K562 (cell line): ENCODE measurements at regions not wholly inside any gene's neighbourhood (a gene's known extent, or its start where the extent isn't known, plus 50 kb on each side); places are given as distances from the start of the nearest gene placed in this dataset.

Source experiments
- ATAC-seq: fragments of 200-7000 bp; cut with Tn5 transposase; 3 replicates; pipeline ENCODE4 v1.9.1; 2020; ENCODE audit warnings: moderate library complexity
- BruUV-seq: library from RNA; stranded (reverse); fragments of 400-500 nt; replicated peaks from 2 replicates; lab custom pipeline; 2021; lab: Mats Ljungman, UMichigan
- CTCF ChIA-PET: fragments of 300-600 bp; formaldehyde crosslinking; extraction: SDS; loops from one replicate; lab custom pipeline; 2021; ENCODE audit warnings: low intra/inter-chr PET ratio; lab: Yijun Ruan, JAX
- POLR2A ChIA-PET: fragments of 300-600, 350-650 bp; sonication (Branson Sonifier 250); formaldehyde crosslinking; extraction: SDS; loops from one replicate; lab custom pipeline; 2021; ENCODE audit warnings: antibody characterized with exemption, inconsistent platforms; lab: Yijun Ruan, JAX
- DNase-seq, 4 experiments: peaks; one replicate each; pipeline versions ENCODE4 v3.0.0 to v3.0.0-alpha.2; 2011 to 2018; ENCODE audit warnings: low spot score in 3 of 4, mixed read lengths in 3 of 4; ENCODE audit errors: extremely low read depth in 1 of 4
- FAIRE-seq: peaks from 2 replicates; lab custom pipeline; 2011; peaks lifted over from hg19 to GRCh38; lab: Jason Lieb, UNC
- H2AFZ ChIP-seq: 2 replicates; pipeline ENCODE4 v1.6.0; 2011; ENCODE audit warnings: low read depth, low read length, control low read depth, inconsistent platforms
- H3K27ac ChIP-seq: fragments of 200-600 bp; 3 replicates; pipeline ENCODE4 v1.8.0; 2011; ENCODE audit warnings: low read depth, mild to moderate bottlenecking, control low read depth, inconsistent platforms, low read length, moderate library complexity, mixed read lengths; ENCODE audit errors: extremely low read depth
- H3K27me3 ChIP-seq, 2 experiments: fragments of 300-600 bp in 1 of 2; 2 replicates in 1 of 2; 3 replicates in 1 of 2; pipeline versions ENCODE4 v1.6.0 to v1.8.0; 2011; ENCODE audit warnings: inconsistent platforms in 2 of 2, low read length in 2 of 2, mild to moderate bottlenecking in 1 of 2, mixed read lengths in 1 of 2, moderate library complexity in 1 of 2; ENCODE audit not compliant: control insufficient read depth in 2 of 2, insufficient read depth in 2 of 2
- H3K36me3 ChIP-seq: fragments of 300-600 bp; 3 replicates; pipeline ENCODE4 v1.8.0; 2011; ENCODE audit warnings: mild to moderate bottlenecking, low read length, inconsistent platforms; ENCODE audit not compliant: control insufficient read depth, insufficient read depth
- H3K4me1 ChIP-seq, 2 experiments: fragments of 200-600 bp in 1 of 2; replicated peaks in 1 of 2; 2 replicates in 1 of 2; 3 replicates in 1 of 2; pipeline versions ENCODE4 v1.5.1 to v1.8.0; 2011; ENCODE audit warnings: inconsistent platforms in 2 of 2, low read length in 2 of 2, mild to moderate bottlenecking in 1 of 2, mixed read lengths in 1 of 2, moderate library complexity in 1 of 2; ENCODE audit not compliant: control insufficient read depth in 2 of 2, insufficient read depth in 2 of 2
- H3K4me2 ChIP-seq: 2 replicates; pipeline ENCODE4 v1.6.1; 2011; ENCODE audit warnings: low read length, control low read depth, inconsistent platforms, mixed read lengths; ENCODE audit not compliant: insufficient read depth
- H3K4me3 ChIP-seq: fragments of 200-600 bp; sonication (generic), shearing (Covaris generic); 2 replicates; pipeline ENCODE4 v1.5.1; 2016; ENCODE audit warnings: control low read depth, inconsistent platforms
- H3K79me2 ChIP-seq: fragments of 200-600 bp; 3 replicates; pipeline ENCODE4 v1.8.0; 2011; ENCODE audit warnings: low read length, inconsistent platforms; ENCODE audit not compliant: control insufficient read depth, insufficient read depth
- H3K9ac ChIP-seq, 2 experiments: 2 replicates each; pipeline versions ENCODE4 v1.6.0 to v1.6.1; 2011; ENCODE audit warnings: low read depth in 2 of 2, low read length in 2 of 2, control low read depth in 1 of 2, inconsistent platforms in 1 of 2, mild to moderate bottlenecking in 1 of 2, mixed read lengths in 1 of 2; ENCODE audit not compliant: insufficient read depth in 1 of 2
- H3K9me1 ChIP-seq: one replicate; pipeline ENCODE4 v1.6.0; 2011; ENCODE audit warnings: inconsistent platforms, mild to moderate bottlenecking, low read length, moderate library complexity; ENCODE audit not compliant: control insufficient read depth, insufficient read depth
- H3K9me3 ChIP-seq: replicated peaks from 2 replicates; pipeline ENCODE4 v1.5.1; 2011; ENCODE audit warnings: low read depth, low read length, inconsistent platforms; ENCODE audit not compliant: control insufficient read depth, insufficient read depth
- H4K20me1 ChIP-seq: replicated peaks from 2 replicates; pipeline ENCODE4 v1.6.1; 2011; ENCODE audit warnings: low read length, inconsistent platforms, mixed read lengths; ENCODE audit not compliant: control insufficient read depth, insufficient read depth
- ARID3A ChIP-seq: IDR thresholded peaks from 2 replicates; pipeline ENCODE4 v1.6.1; 2012; ENCODE audit warnings: low read depth, low read length, improper control_type of control experiment, borderline replicate concordance
- HNRNPH1 ChIP-seq: fragments of 200-400 bp; formaldehyde crosslinking; optimal IDR thresholded peaks from 2 replicates; pipeline ENCODE3; 2017; ENCODE audit warnings: low read depth, mild to moderate bottlenecking, low read length, moderate library complexity
- HNRNPL ChIP-seq: fragments of 200-400 bp; formaldehyde crosslinking; IDR thresholded peaks from 2 replicates; pipeline ENCODE4 v1.6.1; 2017; ENCODE audit warnings: low read depth, mild to moderate bottlenecking, low read length
- NR0B1 ChIP-seq: fragments of 450-650 bp; IDR thresholded peaks from one replicate; pipeline ENCODE4 v1.6.1; 2018; ENCODE audit warnings: mild to moderate bottlenecking, moderate library complexity; ENCODE audit not compliant: partially characterized antibody
- PBX2 ChIP-seq, 2 experiments: IDR thresholded peaks in 1 of 2; conservative IDR thresholded peaks in 1 of 2; 2 replicates each; pipeline ENCODE4 v1.6.1; 2016; ENCODE audit warnings: low read depth in 2 of 2, mild to moderate bottlenecking in 1 of 2, missing compliant biosample characterization in 1 of 2, missing genetic modification characterization in 1 of 2, moderate library complexity in 1 of 2
- POLR3A ChIP-seq: IDR thresholded peaks from 2 replicates; pipeline ENCODE4 v1.6.1; 2011; ENCODE audit warnings: borderline replicate concordance, mild to moderate bottlenecking, moderate library complexity; ENCODE audit not compliant: insufficient read length, insufficient read depth; ENCODE audit errors: extremely low read depth
- RUNX1 ChIP-seq: sonication (generic); IDR thresholded peaks from 2 replicates; pipeline ENCODE4 v1.6.1; 2016; ENCODE audit warnings: antibody characterized with exemption, low read depth
- SMC3 ChIP-seq: conservative IDR thresholded peaks from 2 replicates; pipeline ENCODE4 v1.6.1; 2011; ENCODE audit warnings: low read depth, low read length, improper control_type of control experiment; ENCODE audit not compliant: insufficient read depth
- ZNF121 ChIP-seq: sonication (generic); formaldehyde crosslinking; conservative IDR thresholded peaks from 2 replicates; pipeline ENCODE4 v1.8.0; 2022; ENCODE audit warnings: missing genetic modification reagents
- ZNF165 ChIP-seq: fragments of 250-450 bp; sonication (Bioruptor Pico); IDR thresholded peaks from 2 replicates; pipeline ENCODE4 v1.4.0; 2020; ENCODE audit warnings: borderline replicate concordance
- ZNF41 ChIP-seq: fragments of 250-450 bp; sonication (Bioruptor Pico); conservative IDR thresholded peaks from 2 replicates; pipeline ENCODE4 v1.4.0; 2020; ENCODE audit warnings: mild to moderate bottlenecking
- WGBS: fragments of 100-300 bp; shearing (Covaris generic); methylation state at CpG from one replicate; pipeline ENCODE4 v1.1.6; 2016; ENCODE audit warnings: low coverage, mixed read lengths; ENCODE audit not compliant: insufficient coverage; ENCODE audit errors: missing lambda C conversion rate; 5-methylcytosine and 5-hydroxymethylcytosine counted together
- in situ Hi-C: fragments of 300-500 bp; cut with MboI; formaldehyde crosslinking; loops from 4 replicates; pipeline ENCODE4 v1.15.0; 2018; ENCODE audit warnings: inconsistent platforms, mixed read lengths
- intact Hi-C: fragments of 100-400 bp; cut with micrococcal nuclease; formaldehyde crosslinking; loops from 2 replicates; pipeline ENCODE4 v1.14.2; 2022

- no peak for TF ChIP-seq ARID3A
- TF ChIP-seq SMC3 = no peak
- TF ChIP-seq NR0B1 = no peak
- no peak for TF ChIP-seq RUNX1
- no peak for TF ChIP-seq ZNF41
- TF ChIP-seq ZNF165 (CRISPR knock-in tag) = no peak
- no peak for TF ChIP-seq HNRNPL
- TF ChIP-seq ZNF121 (CRISPR knock-in tag) = no peak
- TF ChIP-seq POLR3A = no peak
- TF ChIP-seq, all 486 proteins: peak for 0
Measured at GRCh38 chr7:109354000-109354399, 784.3 kb downstream of the DNAJB9 start (continued).

- ChIA-PET CTCF (no interaction called here), POLR2A (no interaction called here)
- Histone ChIP-seq H4K20me1 (no peaks in the 10 kb centered on the region), H3K9me1 (no peaks in the 10 kb centered on the region), H3K27me3 (no peaks in the 10 kb centered on the region), H3K4me1 (no peaks in the 10 kb centered on the region), H3K4me3 (no peak overlapping the region), H3K27ac (no peak overlapping the region), H3K36me3 (no peaks in the 10 kb centered on the region), H3K9me3 (0 out of 2 replicates have a peak, but pooled peaks cover 5% of the 10 kb centered on the region), H3K9ac (no peak overlapping the region), H3K4me2 (no peak overlapping the region), H2AFZ (no peak overlapping the region), H3K79me2 (no peaks in the 10 kb centered on the region)
- DNase-seq = no peak
- no peak for ATAC-seq
- WGBS = 0% methylated on average over 1 of the region's 1 CpG
- in situ Hi-C loops = no loop called here
- intact Hi-C loops = no loop called here
- FAIRE-seq = no peak
- TF ChIP-seq HNRNPH1 (no peak), PBX2 (CRISPR knock-in tag; IDR thresholded peaks at IDR 0.05; ENCODE audit: low read depth) (no peak), PBX2 (tag; conservative IDR thresholded peaks at IDR 0.05; ENCODE audit: low read depth) (no peak)
- no TSS peak for BruUV-seq
Measured at GRCh38 chr7:109354552-109354951, 784.9 kb downstream of the DNAJB9 start.
